Neutrophil (primary cell): ENCODE measurements at regions not wholly inside any gene's neighbourhood (a gene's known extent, or its start where the extent isn't known, plus 50 kb on each side); places are given as distances from the start of the nearest gene placed in this dataset.

Experiments
- H3K27ac ChIP-seq: fragments of 200-600 bp; sonication (generic); 2 replicates; pipeline ENCODE4 v1.5.1; 2016; ENCODE audit warnings: mild to moderate bottlenecking, moderate library complexity
- H3K27me3 ChIP-seq: fragments of 200-600 bp; sonication (generic); 2 replicates; pipeline ENCODE4 v1.6.0; 2016; ENCODE audit warnings: mild to moderate bottlenecking
- H3K36me3 ChIP-seq: fragments of 200-600 bp; sonication (generic); 2 replicates; pipeline ENCODE4 v1.5.1; 2017
- H3K4me1 ChIP-seq, 2 experiments: fragments of 200-600 bp in 1 of 2; sonication (generic) in 1 of 2; 1 replicate in 1 of 2; 2 replicates in 1 of 2; pipeline versions ENCODE4 v1.5.1 to v1.6.1; 2013 to 2016; ENCODE audit warnings: low read depth in 1 of 2, low read length in 1 of 2, mild to moderate bottlenecking in 1 of 2, moderate library complexity in 1 of 2; ENCODE audit not compliant: control insufficient read depth in 1 of 2, insufficient read depth in 1 of 2
- H3K4me3 ChIP-seq, 2 experiments: fragments of 200-600 bp in 1 of 2; sonication (generic) in 1 of 2; 1 replicate in 1 of 2; 2 replicates in 1 of 2; pipeline ENCODE4 v1.5.1; 2013 to 2016; ENCODE audit warnings: low read depth in 1 of 2, low read length in 1 of 2, mild to moderate bottlenecking in 1 of 2, moderate library complexity in 1 of 2
- H3K9me3 ChIP-seq: fragments of 200-600 bp; sonication (generic); 2 replicates; pipeline ENCODE4 v1.5.1; 2016
- TF ChIP-seq, protein P1 (sequence below): fragments of 200-600 bp; sonication (generic); IDR thresholded peaks from 2 replicates; pipeline ENCODE4 v1.5.1; 2016; ENCODE audit warnings: antibody characterized with exemption

DNA sequence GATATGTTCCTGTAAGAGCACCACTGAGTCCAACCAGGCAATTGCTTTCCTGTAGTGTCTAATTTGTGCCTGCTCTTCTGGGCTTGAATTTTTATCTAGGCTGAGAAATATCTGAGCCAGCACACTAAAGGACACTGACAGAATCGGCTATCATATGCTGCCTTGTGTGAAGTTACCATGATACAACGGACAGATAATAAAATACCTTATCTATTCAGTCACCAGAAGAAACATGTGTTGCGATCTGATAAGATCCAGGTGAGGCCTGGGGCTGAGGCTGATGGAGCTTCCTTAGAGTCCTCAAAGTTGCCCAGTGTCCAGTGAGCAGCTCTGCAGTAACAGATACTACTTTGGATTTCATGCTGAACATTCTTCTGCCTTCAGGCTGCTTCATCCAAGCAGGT lies 111.8 kb downstream of the ZNF518B start:
- Histone ChIP-seq H3K36me3 (no peaks in the 10 kb centered on the region), H3K4me1 (no peaks in the 10 kb centered on the region), H3K27me3 (peaks cover 6% of the 10 kb centered on the region), H3K27ac (no peak overlapping the region), H3K4me3 (no peak overlapping the region), H3K9me3 (no peaks in the 10 kb centered on the region)
- TF ChIP-seq, protein P1, sequence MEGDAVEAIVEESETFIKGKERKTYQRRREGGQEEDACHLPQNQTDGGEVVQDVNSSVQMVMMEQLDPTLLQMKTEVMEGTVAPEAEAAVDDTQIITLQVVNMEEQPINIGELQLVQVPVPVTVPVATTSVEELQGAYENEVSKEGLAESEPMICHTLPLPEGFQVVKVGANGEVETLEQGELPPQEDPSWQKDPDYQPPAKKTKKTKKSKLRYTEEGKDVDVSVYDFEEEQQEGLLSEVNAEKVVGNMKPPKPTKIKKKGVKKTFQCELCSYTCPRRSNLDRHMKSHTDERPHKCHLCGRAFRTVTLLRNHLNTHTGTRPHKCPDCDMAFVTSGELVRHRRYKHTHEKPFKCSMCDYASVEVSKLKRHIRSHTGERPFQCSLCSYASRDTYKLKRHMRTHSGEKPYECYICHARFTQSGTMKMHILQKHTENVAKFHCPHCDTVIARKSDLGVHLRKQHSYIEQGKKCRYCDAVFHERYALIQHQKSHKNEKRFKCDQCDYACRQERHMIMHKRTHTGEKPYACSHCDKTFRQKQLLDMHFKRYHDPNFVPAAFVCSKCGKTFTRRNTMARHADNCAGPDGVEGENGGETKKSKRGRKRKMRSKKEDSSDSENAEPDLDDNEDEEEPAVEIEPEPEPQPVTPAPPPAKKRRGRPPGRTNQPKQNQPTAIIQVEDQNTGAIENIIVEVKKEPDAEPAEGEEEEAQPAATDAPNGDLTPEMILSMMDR: no peak

DNA sequence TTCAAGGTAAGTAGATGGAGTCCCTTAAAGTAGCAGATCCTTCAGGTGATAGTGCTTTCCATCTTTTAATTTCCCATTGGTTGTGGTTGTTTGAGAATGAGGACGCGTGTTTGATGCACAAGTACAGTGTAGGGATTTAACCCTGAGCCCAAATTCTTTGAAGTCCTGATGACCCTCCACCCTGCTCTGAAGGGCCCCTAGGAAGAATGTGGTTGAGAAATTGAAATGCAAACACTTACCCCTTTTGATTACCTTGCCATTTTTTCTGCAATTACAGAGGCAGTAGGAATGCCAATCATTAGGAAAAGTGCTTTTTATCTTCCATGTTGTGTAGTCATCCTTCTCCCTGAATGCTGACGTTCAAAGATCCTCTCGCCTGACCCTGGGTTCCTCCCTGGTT lies 112.4 kb downstream of the ZNF518B start:
- Histone ChIP-seq H3K27ac (no peak overlapping the region), H3K36me3 (no peaks in the 10 kb centered on the region), H3K4me1 (no peaks in the 10 kb centered on the region), H3K27me3 (peaks cover 6% of the 10 kb centered on the region), H3K4me3 (no peak overlapping the region), H3K9me3 (no peaks in the 10 kb centered on the region)
- TF ChIP-seq, protein P1: no peak

DNA sequence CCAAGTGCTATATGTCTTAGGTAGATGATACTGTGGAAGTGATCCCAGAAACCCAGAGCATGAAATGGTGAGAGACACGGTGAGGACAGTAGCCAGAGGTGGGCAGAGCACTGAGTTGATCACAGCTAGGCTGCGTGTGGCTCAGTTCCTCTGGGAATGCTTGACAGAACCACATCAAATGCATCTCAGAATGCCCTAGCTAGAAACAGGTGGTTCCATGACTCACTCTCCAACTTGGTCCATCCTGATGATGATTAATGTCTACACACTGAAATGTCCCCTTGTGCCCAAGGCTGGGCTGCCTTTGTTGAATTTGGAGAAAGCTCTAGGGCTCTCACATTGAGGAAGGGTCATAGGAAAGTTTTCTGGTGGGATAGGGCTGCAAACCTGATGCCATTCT lies 113.6 kb downstream of the ZNF518B start:
- Histone ChIP-seq H3K36me3 (no peaks in the 10 kb centered on the region), H3K27me3 (peaks cover 6% of the 10 kb centered on the region), H3K4me3 (no peak overlapping the region), H3K4me1 (no peaks in the 10 kb centered on the region), H3K27ac (no peak overlapping the region), H3K9me3 (no peaks in the 10 kb centered on the region)
- TF ChIP-seq, protein P1: no peak

DNA sequence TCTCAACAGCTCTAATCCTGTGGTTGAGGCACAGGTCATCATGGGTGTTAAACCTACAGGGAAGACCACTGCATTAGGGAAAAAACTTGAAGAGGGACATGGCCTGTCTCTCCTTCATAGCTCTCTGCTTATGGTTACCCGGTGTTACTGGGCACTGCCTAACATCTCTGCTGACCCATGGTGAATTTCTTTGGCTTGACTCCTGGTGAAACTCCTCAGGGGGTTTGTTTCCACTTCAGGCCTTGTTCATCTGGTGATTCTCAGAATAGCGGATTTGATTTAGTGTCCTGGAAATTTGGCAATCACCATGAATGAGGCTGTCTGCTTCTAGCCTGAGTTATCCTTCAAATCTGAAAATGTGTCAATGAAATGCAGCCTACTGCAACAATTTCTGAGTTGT lies 114.4 kb downstream of the ZNF518B start:
- H3K27ac ChIP-seq: no peak overlapping the region
- no peaks in the 10 kb centered on the region for H3K36me3 ChIP-seq
- no peak overlapping the region for H3K4me3 ChIP-seq
- H3K27me3 ChIP-seq: peaks cover 6% of the 10 kb centered on the region
- TF ChIP-seq, protein P1: no peak
- H3K9me3 ChIP-seq: no peaks in the 10 kb centered on the region
- no peaks in the 10 kb centered on the region for H3K4me1 ChIP-seq

DNA sequence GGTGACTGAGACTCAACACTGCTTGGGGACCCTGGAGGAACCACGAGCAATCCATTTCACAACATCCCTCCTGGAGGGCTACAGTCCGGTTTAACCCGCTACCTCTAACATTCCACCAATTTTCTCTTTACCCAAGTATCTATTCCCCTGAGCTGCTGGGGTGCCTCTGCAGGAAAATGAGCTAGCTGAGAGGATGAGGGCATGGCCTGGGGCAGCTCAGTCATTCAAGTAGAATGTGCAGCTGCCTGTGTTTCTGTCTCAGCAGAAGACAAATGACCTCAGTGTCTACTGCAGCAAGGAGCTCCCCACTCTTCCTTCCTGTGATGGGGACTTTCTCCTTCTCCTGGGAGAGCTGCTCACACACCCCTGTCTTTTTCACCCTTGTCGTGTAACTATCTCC lies 120.8 kb downstream of the ZNF518B start:
- Histone ChIP-seq H3K4me1 (no peaks in the 10 kb centered on the region), H3K9me3 (no peaks in the 10 kb centered on the region), H3K36me3 (no peaks in the 10 kb centered on the region), H3K4me3 (no peak overlapping the region), H3K27ac (no peak overlapping the region), H3K27me3 (peaks cover 15% of the 10 kb centered on the region)
- TF ChIP-seq, protein P1: no peak

DNA sequence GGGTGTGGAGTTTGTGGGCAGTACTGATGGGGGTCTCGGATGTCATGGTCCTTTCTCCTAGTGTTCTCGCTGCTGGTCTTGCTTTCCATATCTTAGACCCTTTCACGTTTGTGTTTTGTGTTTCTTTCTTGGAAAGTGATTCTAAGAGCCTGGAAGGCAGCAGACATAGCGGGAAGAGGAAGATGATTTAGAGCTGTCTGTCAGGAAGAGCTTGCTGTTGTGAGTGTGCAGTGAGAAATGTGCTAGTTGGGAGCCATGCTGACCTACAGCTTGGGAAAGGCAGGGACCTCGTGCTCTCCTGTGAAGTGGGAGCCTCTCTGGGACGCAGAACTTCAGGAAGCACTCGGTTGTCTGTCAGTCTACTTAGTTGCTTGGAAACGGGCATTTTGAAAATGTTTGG lies 122.2 kb downstream of the ZNF518B start:
- H3K27ac ChIP-seq: no peak overlapping the region
- no peaks in the 10 kb centered on the region for H3K36me3 ChIP-seq
- H3K4me1 ChIP-seq: no peaks in the 10 kb centered on the region
- H3K9me3 ChIP-seq: no peaks in the 10 kb centered on the region
- peaks cover 15% of the 10 kb centered on the region for H3K27me3 ChIP-seq
- no peak overlapping the region for H3K4me3 ChIP-seq
- TF ChIP-seq, protein P1: no peak
